HFFc6 (cell line): ENCODE measurements at regions not wholly inside any gene's neighbourhood (a gene's known extent, or its start where the extent isn't known, plus 50 kb on each side); places are given as distances from the start of the nearest gene placed in this dataset.

Experiments used
- DNase-seq: peaks from one replicate; pipeline ENCODE4 v3.0.0-alpha.2; 2018
- H3K27ac Mint-ChIP-seq: 2 replicates; pipeline ENCODE4 v1.8.0; 2020; ENCODE audit warnings: mild to moderate bottlenecking, mixed read lengths
- H3K27me3 Mint-ChIP-seq: 2 replicates; pipeline ENCODE4 v1.8.0; 2021; ENCODE audit warnings: mild to moderate bottlenecking, moderate library complexity, mixed read lengths; ENCODE audit not compliant: insufficient read depth
- H3K36me3 Mint-ChIP-seq: 2 replicates; pipeline ENCODE4 v1.8.0; 2021; ENCODE audit warnings: low read depth, mixed read lengths
- H3K4me1 Mint-ChIP-seq: 2 replicates; pipeline ENCODE4 v1.8.0; 2020; ENCODE audit warnings: low read depth, mixed read lengths
- H3K4me3 Mint-ChIP-seq: 2 replicates; pipeline ENCODE4 v1.8.0; 2020; ENCODE audit warnings: mild to moderate bottlenecking, moderate library complexity, mixed read lengths
- H3K9me3 Mint-ChIP-seq: 2 replicates; pipeline ENCODE4 v1.8.0; 2020; ENCODE audit warnings: mild to moderate bottlenecking, mixed read lengths
- CTCF ChIP-seq: fragments of 200-600 bp; sonication (generic); IDR thresholded peaks from 2 replicates; pipeline ENCODE4 v1.5.0; 2021; ENCODE audit warnings: antibody characterized with exemption, mild to moderate bottlenecking

DNA sequence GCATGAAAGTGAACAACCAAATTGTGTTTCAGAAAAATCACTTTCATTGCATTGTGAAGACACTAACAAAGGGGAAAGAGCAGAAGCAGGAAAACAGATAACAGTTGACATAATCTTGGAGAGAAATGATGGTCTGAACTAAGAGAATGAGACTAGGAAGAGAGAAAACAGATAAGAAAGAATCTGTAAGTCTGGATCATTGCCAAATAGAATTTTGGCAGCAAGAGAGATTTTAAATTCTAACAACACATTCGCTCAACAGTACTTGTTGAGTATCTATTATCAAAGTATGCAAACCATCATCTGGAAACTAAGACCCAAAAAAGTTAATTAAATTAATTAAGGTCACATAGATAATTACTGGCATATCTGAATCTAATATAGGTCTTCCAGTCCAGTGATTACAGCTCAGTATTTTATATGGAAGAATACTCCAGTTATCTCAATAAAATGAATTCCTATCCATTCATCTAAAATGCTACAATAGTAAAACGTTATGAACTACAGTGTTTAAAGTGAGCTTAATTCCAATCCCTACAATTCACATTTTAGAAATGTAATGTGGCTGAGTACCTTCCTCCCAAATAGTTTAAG lies 166.7 kb upstream of the FAT3 start:
- no peak for DNase-seq
- Mint-ChIP-seq H3K4me3 (no peak overlapping the region), H3K27ac (no peak overlapping the region), H3K36me3 (no peaks in the 10 kb centered on the region; the same call in 1 of the 2 replicates), H3K27me3 (no peaks in the 10 kb centered on the region; the same call in 1 of the 2 replicates), H3K4me1 (no peaks in the 10 kb centered on the region), H3K9me3 (peaks cover 29% of the 10 kb centered on the region)
- TF ChIP-seq CTCF: no peak

DNA sequence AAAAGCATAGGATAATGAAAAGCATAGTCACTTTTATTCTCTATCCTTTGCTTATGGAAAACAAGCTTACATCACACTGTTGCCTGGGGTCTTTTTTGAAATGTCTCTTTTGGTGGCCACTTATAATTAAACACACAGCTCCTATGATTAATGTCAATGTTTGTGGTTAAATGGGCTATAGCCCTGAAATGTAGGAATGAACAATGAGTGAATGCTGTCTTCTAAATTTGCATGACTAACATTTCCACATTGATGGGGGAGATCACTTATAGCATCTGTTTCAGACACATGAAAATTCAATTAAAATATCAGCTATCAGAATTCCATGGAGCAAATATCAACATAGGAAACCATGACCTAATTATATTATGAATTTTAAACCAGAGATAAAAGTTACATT lies 171.4 kb upstream of the FAT3 start:
- Mint-ChIP-seq H3K4me1 (no peaks in the 10 kb centered on the region), H3K9me3 (peaks cover 20% of the 10 kb centered on the region), H3K36me3 (no peaks in the 10 kb centered on the region; the same call in 1 of the 2 replicates), H3K4me3 (no peak overlapping the region), H3K27me3 (peaks cover 1% of the 10 kb centered on the region; the same call in 1 of the 2 replicates), H3K27ac (no peak overlapping the region)
- no peak for DNase-seq
- no peak for TF ChIP-seq CTCF

DNA sequence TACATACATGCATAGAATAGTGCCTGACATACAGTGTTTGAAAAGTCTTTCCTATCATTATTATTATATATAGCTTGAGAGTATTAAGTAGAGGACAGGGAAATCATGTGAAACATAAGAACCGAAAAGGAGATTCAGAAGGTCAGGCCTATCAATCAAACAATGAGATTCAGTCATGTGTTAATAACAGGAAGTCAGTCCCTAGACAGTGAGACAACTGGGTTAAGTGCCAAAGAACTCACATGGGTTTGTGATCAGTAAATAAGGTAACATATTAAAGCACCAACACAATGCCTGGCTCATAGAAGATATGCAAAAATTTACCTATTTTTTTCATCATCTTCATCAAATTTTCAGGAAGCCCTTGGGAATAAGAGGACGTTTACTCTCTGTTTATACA lies 174.3 kb upstream of the FAT3 start:
- Mint-ChIP-seq H3K9me3 (peaks cover 13% of the 10 kb centered on the region; the same call in 1 of the 2 replicates), H3K27me3 (peaks cover 3% of the 10 kb centered on the region), H3K36me3 (no peaks in the 10 kb centered on the region), H3K4me3 (no peak overlapping the region), H3K4me1 (no peaks in the 10 kb centered on the region), H3K27ac (no peak overlapping the region)
- no peak for TF ChIP-seq CTCF
- DNase-seq: no peak

DNA sequence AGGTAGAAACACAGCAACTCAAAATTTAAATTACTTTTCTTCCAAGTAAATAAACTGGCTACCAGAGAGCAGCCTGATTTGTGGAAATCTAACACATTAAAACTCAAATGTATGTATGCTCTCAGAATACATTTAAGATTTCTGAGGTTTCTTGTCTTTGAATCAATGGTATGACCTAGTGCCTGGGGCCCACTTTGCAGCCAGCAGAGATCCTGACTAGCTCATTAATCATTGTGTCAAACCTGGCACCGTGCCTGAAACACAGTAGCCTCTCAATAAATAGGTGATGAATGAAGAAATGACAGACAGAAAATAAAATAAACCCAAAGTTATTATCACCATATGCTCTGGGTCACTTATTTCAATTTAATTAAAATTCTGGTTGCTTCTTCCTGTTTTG lies 176.2 kb upstream of the FAT3 start:
- no peak overlapping the region for H3K4me3 Mint-ChIP-seq

GRCh38 chr11:92046103-92046502 lies 178.5 kb upstream of the FAT3 start:
- no peak for DNase-seq
- no peak overlapping the region for H3K4me3 Mint-ChIP-seq
- peaks cover 9% of the 10 kb centered on the region; the same call in 1 of the 2 replicates for H3K9me3 Mint-ChIP-seq
- no peak for TF ChIP-seq CTCF
- H3K27ac Mint-ChIP-seq: no peak overlapping the region
- H3K27me3 Mint-ChIP-seq: peaks cover 3% of the 10 kb centered on the region
- no peaks in the 10 kb centered on the region for H3K36me3 Mint-ChIP-seq
- H3K4me1 Mint-ChIP-seq: no peaks in the 10 kb centered on the region

More for the DNA sequence above, 176.2 kb upstream of the FAT3 start:
- no peak overlapping the region for H3K27ac Mint-ChIP-seq
- no peaks in the 10 kb centered on the region for H3K36me3 Mint-ChIP-seq
- H3K27me3 Mint-ChIP-seq: peaks cover 3% of the 10 kb centered on the region
- H3K4me1 Mint-ChIP-seq: no peaks in the 10 kb centered on the region
- no peak for DNase-seq
- TF ChIP-seq CTCF: no peak
- H3K9me3 Mint-ChIP-seq: peaks cover 9% of the 10 kb centered on the region; the same call in 1 of the 2 replicates
